GM19468 (cell line): ENCODE measurements at regions not wholly inside any gene's neighbourhood (a gene's known extent, or its start where the extent isn't known, plus 50 kb on each side); places are given as distances from the start of the nearest gene placed in this dataset.

ENCODE experiments used
- ATAC-seq: cut with Tn5 transposase; IDR thresholded peaks from one replicate; pipeline ENCODE4 v1.9.1; 2021; ENCODE audit warnings: mild to moderate bottlenecking, moderate library complexity, moderate number of reproducible peaks; ENCODE audit not compliant: unreplicated experiment; ENCODE audit errors: extremely low read depth

DNA sequence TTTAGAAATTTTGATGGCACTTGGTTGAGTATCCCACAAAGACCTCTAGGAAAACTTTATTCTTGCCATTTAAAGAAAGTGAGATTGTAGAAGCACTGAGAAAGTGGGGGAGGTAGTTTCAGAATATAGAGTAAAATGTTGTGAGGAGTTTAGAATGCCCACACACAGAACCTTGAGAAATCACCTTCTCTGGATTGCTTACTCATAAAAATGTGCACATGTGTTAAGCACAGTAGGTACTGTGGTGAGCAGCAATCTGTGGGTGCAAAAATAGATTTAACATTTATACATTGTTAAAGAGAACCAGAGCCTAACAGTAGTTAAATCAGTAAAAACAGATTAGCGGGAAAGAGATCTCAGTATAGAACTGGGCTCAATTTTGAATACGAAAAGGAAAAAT, 201.2 kb upstream of the NWD2 start:
- no peak for ATAC-seq

DNA sequence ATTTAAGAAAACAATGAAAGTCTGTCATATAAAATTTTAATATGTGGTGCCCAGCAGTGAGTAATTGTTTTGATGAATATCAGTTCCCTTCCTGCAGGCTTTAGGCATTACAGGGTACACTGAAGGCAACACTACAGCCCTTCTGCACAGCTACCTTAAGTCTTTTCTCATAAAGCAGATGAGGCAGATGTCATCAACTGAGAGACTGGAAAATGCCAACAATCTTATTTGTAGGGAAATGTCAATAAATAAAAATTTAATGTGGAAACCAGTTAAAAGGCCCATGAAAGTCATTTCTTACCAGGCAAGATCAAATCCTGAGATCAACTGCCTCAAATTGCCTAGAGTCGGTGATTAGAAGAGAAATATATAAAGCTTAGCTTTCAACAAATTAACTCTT, 193.4 kb upstream of the NWD2 start:
- ATAC-seq, result no peak

DNA sequence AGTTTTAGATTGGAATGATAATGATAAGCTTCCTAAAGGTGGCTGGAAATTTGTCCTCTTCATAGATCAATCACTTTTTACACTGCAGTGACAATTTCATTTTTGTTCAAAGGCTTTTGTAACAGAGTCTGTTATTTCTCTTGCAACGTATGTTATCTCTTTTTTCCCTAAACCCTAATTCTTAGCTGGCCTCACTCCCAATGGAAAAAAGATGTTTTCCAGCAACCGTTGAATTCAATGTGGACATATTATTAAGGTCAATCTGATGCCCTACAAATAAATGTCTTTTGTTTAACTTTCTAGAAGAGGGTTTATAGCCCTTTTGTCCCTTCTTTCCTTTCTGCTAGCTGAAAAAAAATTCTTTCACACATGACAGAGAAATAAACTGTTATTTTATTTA, 192.7 kb upstream of the NWD2 start:
- no peak for ATAC-seq

DNA sequence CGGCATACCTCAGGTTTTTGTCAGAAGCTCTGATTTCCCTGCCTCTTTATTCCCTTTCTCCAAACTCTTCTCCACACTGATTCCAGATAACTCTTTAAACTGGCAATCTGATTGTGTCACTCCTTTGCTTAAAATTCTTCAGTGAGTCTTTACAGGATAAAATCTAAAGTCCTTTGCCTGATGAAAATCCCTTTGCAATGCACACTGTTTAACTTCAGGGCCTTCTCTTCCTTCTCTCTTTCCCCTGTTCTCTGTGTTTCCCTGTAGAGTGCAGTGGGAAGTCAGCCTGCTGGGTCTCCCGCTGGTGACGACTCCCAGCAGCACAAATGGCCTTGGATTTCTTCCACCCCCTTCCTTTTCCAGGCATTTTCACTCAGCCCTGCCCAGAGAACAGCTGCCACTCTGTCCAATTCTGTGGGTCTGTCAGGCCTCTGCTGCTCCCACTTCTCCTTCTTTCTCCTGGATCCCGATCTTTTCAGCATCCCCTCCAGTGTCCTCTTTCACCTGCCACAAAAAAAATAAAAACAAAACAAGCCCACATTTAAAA, 189.9 kb upstream of the NWD2 start:
- ATAC-seq, result no peak

DNA sequence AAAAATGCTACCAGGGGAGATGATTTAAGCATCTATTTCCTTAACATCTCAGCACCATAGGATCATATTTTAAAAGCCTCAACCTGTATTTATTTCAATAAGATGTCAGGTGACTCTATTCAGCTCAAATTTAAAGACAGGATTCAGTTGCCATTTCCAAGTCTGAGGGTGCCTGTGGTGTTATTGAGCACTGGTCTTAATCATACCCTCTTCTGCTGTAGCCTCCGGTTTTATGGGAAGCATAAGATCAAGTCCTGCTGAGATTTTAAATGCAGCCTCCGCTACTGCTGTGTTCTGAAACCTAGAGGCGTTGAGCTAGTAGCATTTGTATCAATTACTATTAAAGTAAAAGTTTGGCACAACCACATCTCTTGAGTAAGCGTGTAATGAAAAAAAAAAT, 185.7 kb upstream of the NWD2 start:
- no peak for ATAC-seq

DNA sequence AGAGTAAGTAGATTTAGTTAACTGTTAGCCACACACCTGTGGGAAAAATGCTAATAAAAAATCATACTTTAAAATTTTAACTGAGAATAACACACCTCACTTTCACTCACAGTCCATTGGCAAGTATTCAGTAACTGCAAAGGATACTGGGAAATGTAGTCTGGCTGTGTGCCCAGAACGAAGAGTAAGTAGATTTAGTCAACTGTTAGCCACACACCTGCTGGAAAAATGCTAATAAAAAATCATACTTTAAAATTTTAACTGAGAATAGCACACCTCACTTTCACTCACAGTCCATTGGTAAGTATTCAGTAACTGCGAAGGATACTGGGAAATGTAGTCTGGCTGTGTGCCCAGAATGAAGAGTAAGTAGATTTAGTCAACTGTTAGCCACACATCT, 178.4 kb upstream of the NWD2 start:
- no peak for ATAC-seq

DNA sequence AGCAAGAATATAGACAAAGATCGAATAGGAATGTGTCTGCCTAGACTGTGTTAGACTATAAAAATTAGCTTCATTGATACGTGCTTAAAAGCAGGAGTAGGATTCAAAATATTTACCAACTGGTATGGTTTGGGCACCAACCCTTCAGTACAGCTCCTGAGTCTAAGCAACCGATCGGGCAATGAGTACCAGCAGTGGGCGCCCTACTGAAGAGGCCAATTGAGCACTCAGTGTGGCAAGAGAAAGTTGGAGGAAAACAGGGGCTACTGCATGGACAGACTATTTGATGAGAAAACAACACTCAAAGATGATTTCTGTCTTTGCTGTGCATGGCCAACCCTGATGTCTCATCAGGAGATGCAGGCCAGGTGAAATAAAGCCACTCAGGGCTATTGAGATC, 176.0 kb upstream of the NWD2 start:
- ATAC-seq, result no peak

DNA sequence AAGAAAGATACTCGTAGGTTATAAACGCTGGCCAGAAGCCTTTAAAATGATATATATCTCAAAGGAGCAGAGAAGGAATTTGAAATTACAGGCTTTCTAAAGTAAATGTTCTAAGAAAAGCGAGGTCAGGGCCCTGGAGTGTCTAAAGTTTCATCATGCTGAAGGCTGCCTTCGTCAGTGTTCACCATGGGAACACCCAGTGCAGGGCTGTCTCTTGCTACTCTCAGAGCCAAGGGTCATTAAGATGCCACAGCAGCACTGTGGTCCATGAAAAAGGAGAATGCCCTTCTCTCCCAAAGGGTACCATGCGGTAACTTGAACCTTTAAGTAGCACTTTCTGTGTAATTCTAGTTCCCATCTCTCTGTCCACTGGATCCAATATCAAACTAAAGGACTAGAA, 174.5 kb upstream of the NWD2 start:
- ATAC-seq, result no peak

DNA sequence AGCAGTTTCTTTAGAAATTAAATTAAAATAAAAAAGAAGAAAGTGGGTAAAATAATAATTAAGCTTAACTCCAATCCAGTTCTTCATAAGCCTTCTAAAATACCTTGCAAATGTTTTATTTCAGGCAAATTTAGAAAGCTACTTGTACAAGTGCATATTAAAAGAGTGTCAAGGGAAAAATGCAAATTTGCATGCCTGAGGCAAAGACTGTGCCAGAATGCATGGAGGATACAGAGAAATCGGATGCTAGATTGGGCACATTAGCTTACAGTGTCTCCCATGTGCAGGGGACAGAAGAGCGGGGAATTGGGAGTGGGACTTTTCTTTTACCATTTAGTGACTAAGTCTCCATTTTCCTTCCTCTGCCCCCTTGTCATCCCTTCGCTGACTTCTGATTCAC, 173.0 kb upstream of the NWD2 start:
- no peak for ATAC-seq

DNA sequence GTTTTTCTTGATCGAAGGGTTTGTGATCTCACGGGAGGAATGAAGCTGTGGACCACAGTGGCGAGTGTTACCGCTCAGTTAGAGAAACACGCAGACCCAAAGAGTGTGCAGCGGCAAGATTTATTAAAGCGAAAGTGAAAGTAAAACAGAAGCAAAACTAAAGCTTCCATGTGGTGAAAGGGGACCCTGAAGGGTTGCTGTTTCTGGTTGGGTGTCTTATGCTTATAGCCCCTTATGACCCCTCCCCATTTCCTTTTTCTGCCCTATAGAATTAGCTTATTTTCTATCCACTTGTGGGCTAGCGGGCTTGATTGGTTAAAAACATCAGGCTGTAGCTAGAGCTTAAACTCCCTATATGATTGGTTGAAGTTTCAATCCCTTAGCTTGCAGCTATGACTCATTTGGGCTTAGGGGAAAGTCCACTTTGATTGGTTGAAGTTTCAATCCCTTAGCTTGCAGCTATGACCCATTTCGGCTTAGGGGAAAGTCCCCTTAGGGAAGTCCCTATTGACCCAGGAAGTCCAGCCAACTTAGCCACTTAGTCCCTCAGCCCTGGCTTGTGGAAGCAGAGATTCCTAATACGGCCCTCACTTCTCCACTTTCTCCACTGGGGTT, 171.2 kb upstream of the NWD2 start:
- no peak for ATAC-seq

DNA sequence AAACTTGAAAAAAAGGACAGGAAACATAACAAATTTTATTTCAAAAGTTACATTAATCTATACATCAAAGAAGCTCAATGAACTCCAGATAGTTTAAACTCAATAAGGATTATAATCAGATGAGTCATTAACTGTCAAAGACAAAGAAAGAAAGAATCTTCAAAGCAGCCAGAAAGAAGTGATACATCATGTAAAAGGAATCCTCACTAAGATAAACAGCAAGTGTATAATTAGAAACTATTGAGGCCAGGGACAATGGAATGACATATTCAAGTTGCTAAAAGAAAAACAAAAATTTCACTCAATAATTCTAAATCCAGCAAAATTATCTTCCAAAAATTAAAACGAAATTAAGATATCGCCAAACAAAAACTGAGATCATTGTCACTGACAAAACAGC, 161.6 kb upstream of the NWD2 start:
- no peak for ATAC-seq

DNA sequence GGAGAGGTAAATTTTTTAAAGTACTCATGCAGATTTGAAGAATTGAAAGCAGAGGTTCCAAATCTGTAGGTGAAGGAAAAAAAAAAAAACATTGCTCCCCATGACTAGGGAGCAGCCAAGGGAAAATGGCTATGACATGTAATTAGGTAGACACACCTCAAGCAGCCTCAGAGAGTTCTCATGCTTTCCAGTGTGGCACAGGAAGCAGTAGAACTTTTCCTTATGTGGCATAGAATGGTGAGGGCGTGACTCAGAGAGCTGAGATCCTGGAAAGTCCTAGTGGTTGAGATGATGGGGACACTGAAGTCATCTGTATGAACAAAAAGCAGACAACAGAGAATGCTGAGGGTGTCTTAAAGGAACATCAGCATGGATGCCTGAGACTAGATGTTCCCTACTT, 148.6 kb upstream of the NWD2 start:
- no peak for ATAC-seq

DNA sequence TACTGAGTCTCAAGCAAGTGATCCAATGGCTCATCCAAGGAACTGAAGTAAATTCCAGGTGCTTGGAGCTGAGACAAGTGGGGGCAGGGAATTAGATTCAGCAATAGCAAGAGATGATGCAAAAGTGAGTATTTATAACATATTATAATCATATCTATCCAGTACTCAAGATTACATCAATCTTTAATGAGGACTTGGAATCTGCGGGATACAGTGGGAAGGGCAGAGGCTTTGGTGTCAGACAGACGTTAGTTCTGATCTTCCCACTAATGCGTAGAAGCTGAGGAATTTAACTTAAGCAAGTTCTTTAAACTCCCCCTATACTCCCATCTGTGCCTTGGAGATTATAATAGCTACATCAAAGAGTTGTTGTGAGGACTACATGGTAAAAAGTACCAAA, 143.4 kb upstream of the NWD2 start:
- no peak for ATAC-seq

DNA sequence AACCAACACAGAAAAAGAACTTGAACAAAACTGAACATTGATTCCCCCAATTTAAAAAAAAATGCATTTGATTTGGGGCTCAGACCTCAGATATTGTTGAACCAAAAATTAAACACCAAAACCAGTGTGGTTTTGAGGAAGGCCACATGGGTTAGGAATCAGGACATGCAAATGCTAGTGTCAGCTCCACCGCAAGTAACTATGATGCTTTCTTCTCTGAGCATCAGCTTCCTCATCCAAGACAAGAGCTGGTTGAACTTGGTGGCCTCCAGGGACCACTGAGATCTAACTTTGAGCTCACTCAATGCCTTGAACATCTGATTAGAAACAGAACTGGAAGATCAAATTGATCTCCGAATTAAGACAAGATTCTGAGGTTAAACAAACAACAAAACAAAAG, 142.9 kb upstream of the NWD2 start:
- ATAC-seq, result no peak

DNA sequence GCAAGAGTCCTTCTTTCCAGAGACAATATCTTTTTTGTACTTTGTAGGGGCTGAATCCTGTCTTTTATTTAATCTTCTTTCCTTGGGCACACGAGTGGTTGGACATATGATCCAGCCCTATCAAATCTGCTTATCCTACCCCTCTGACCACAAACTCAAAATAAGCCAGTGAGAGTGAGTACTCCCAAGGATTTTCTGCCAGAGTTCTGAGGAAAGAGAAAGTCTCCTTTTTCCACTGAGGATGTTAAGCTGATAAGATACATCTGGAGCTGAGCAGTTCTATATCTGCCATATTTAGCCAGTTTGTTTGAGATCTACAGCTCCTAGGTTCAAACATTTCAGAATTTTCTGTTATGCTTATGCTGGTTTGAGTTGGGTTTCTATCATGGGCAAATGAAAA, 134.8 kb upstream of the NWD2 start:
- no peak for ATAC-seq

DNA sequence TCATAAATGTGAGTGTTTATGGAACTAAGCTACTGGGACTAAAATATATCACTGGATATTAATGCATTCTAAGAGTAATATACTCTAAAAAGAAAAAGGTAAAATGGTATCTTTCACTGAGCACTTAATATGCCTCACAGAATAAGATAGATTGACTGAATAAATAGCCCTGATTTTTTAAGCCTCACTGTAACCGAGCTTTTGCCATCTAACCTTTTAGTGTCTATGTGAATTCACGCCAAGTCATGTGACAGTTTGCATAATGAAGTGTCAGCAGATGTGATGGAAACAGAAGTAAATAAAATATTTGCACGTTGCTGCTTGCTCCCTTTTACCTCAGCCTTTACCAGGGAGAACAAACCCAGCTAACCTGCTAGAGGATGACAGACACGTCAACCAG, 119.7 kb upstream of the NWD2 start:
- ATAC-seq, result no peak

DNA sequence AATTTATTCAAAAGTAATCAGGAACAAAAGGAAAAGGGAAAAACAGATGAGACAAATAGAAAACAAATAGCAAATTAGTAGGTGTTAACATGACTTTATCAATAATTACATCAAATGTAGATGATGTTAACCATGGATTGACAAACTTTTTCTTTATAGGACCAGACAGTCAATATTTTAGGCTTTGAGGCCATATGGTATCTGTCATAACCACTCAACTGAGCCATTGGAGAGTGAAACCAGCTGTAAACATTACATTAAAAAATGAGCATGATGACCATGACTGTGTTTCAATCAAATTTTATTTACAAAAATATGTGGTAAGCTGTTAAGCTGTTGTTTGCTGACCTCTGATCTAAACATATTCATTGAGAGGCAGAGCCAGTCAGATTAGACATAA, 118.5 kb upstream of the NWD2 start:
- ATAC-seq, result no peak

DNA sequence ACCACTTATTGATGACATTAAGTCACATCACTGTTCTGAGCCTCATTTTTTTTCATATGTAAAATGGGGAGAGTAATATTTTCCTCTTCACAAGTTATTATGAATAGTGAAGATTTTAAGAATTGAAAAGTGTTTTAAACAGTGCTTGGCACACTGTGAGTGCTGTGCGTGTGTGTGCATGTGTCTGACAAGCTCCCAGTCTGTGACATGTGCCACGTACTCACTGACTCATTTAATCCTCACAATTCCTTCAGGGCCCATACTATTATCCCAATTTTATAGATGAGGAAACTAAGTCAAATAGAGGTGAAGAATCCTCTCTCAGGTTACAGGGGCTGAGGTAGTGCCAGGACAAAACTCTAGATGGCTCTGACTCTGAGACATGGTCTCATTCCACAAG, 114.1 kb upstream of the NWD2 start:
- no peak for ATAC-seq

DNA sequence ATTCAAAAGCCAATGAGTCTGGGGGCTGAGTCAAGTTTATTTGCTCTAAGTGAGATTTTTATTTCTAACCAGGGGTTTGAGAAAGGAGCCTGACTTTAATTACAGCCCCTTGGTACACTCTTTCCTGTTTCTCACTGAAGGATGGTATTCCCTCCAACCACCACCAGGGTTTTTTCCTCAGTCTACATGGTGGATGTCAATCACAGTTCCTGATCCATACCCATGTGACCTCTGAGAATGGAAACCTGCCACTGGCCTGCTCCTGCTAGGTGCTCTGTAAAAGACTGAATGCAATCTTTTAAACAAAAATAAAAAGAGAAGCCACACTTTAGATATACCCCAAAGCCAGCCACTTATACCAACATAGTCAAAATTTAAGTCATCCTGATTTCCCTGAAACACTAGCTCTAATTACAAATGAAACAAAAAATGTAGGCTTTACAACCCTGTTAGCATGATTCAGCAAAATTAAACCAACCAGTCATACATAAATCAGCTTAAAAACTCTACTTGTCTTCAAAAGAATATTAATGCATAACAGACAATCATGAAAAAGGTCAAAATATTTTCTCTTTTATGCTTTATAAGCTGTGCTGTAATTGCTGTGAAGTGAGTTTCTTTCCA, 112.1 kb upstream of the NWD2 start:
- no peak for ATAC-seq

DNA sequence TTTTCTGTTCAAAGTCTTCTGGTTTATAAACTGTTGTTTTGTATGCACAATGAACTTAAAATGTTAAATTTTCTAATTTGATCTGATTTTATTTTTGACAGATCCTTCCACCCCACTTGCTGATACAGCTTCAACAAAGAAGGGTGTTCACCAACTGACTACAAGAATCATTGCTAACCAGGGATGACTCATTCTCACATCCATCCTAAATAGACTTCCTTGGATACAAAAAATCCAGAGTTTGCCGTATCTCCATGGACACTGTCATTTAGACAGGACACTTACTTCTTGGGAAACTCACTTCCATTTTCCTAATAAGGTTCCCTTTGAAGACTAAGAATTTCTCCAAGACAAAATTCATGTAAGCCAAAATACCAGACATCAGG, 111.6 kb upstream of the NWD2 start:
- no peak for ATAC-seq

DNA sequence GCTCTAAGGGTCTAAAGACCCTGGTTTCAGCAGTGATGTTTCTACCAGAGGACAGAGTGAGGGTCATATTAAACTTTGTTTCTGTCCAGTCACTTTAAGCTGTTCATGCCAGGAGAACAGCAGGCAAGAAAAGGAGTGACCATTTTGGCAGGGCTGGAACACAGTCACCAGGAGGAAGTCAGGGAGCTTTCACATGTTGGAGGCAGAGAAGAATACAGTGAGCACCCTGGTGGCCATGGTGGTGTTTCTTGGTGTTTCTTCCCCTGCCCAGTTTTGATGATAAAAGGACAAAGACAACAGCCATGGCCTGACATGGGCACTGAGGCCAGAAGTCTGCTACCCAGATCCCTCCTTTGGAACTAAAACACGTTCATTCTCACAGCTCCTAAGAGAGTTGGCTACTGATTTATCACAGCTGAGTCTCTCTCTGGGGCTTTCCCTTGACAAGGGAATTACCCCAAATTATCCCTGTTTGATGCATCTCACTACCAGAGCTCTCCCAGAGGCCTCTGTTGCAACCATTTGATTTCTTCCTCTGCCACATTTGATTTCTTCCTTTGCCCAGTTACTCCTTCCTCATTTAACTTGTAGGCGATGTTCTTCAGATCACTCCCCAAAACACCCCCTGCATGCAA, 106.4 kb upstream of the NWD2 start:
- no peak for ATAC-seq

DNA sequence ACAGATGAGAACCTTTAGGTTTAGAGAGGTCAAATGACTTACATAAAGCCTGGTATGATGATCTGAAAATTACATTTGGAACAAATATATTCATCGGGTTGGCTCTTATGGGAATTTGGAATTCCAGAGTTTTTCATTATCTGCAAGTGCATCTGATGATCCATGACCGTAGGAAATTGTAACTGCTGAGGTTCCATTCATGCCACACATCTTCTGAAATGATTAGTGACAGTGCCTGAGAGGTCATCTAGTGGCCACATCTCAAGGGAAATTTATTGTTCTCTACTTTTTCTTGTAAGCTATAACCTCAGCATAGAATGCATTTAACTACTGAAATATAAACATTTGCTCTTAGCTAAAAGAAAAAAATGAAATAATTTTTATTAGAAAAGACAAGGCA, 105.8 kb upstream of the NWD2 start:
- ATAC-seq, result no peak
